ENCODE measurements at regions not wholly inside any gene's neighbourhood (a gene's known extent, or its start where the extent isn't known, plus 50 kb on each side); places are given as distances from the start of the nearest gene placed in this dataset.

GRCh38 chr3:148187296-148187695 lies 510.4 kb upstream of the AGTR1 start:
- TF ChIP-seq CTCF (IDR thresholded peaks at IDR 0.05) (no peak), POLR2A (IDR thresholded peaks at IDR 0.05) (no peak)
